Smooth muscle cell (in vitro differentiated cells): ENCODE measurements at regions not wholly inside any gene's neighbourhood (a gene's known extent, or its start where the extent isn't known, plus 50 kb on each side); places are given as distances from the start of the nearest gene placed in this dataset.

ENCODE experiments used
- DNase-seq: peaks from one replicate; lab custom pipeline; 2025; ENCODE audit not compliant: unreplicated experiment; lab: John Stamatoyannopoulos, UW
- H2AFZ ChIP-seq: fragments of 200-600 bp; sonication (generic); 2 replicates; pipeline ENCODE4 v1.6.0; 2016; ENCODE audit warnings: antibody characterized with exemption, low read depth, mild to moderate bottlenecking
- H3F3A ChIP-seq: fragments of 200-600 bp; sonication (generic); 2 replicates; pipeline ENCODE4 v1.6.0; 2017; ENCODE audit warnings: antibody characterized with exemption, low read depth
- H3K27ac ChIP-seq: fragments of 200-600 bp; sonication (generic); 2 replicates; pipeline ENCODE4 v1.5.1; 2016; ENCODE audit warnings: low read depth, mild to moderate bottlenecking
- H3K27me3 ChIP-seq: fragments of 200-600 bp; sonication (generic); 2 replicates; pipeline ENCODE4 v1.6.1; 2016; ENCODE audit warnings: low read depth, mild to moderate bottlenecking
- H3K36me3 ChIP-seq: fragments of 200-600 bp; sonication (generic); 2 replicates; pipeline ENCODE4 v1.5.1; 2016; ENCODE audit warnings: low read depth
- H3K4me1 ChIP-seq: fragments of 200-600 bp; sonication (generic); 2 replicates; pipeline ENCODE4 v1.5.1; 2016; ENCODE audit warnings: low read depth
- H3K4me2 ChIP-seq: fragments of 200-600 bp; sonication (generic); 2 replicates; pipeline ENCODE4 v1.6.0; 2016; ENCODE audit warnings: mild to moderate bottlenecking
- H3K4me3 ChIP-seq: fragments of 200-600 bp; sonication (generic); 2 replicates; pipeline ENCODE4 v1.5.1; 2016; ENCODE audit warnings: mild to moderate bottlenecking
- H3K79me2 ChIP-seq: fragments of 200-600 bp; sonication (generic); 2 replicates; pipeline ENCODE4 v1.6.0; 2016; ENCODE audit warnings: low read depth, mild to moderate bottlenecking
- H3K9ac ChIP-seq: fragments of 200-600 bp; sonication (generic); 2 replicates; pipeline ENCODE4 v1.6.0; 2016; ENCODE audit warnings: low read depth
- H3K9me3 ChIP-seq: fragments of 200-600 bp; sonication (generic); replicated peaks from 2 replicates; pipeline ENCODE4 v1.5.1; 2016; ENCODE audit warnings: low read depth
- H4K20me1 ChIP-seq: fragments of 200-600 bp; sonication (generic); 2 replicates; pipeline ENCODE4 v1.6.0; 2016; ENCODE audit warnings: low read depth
- CTCF ChIP-seq: fragments of 200-600 bp; sonication (generic); IDR thresholded peaks from 2 replicates; pipeline ENCODE4 v1.5.1; 2017; ENCODE audit warnings: borderline replicate concordance, mild to moderate bottlenecking, antibody characterized with exemption; ENCODE audit not compliant: insufficient read depth, poor library complexity, severe bottlenecking
- WGBS: methylation state at CpG from one replicate; pipeline ENCODE4 v1.1.7; 2016; ENCODE audit warnings: low lambda C conversion rate; 5-methylcytosine and 5-hydroxymethylcytosine counted together

GRCh38 chr1:82844911-82845827 lies 1044.4 kb downstream of the ADGRL2 start:
- H3K27me3 ChIP-seq: no peaks in the 10 kb centered on the region
- H3K27ac ChIP-seq: no peak overlapping the region
- H3K4me3 ChIP-seq: no peak overlapping the region
- TF ChIP-seq CTCF: no peak
- WGBS: 75% methylated on average over 4 of the region's 4 CpGs
- no peaks in the 10 kb centered on the region for H3F3A ChIP-seq
- no peaks in the 10 kb centered on the region for H3K36me3 ChIP-seq
- H3K9ac ChIP-seq: no peak overlapping the region
- no peaks in the 10 kb centered on the region for H4K20me1 ChIP-seq
- no peak overlapping the region for H2AFZ ChIP-seq
- no peaks in the 10 kb centered on the region for H3K79me2 ChIP-seq
- DNase-seq: no peak
- peaks cover 22% of the 10 kb centered on the region for H3K4me1 ChIP-seq
- no peak overlapping the region for H3K4me2 ChIP-seq
- H3K9me3 ChIP-seq: no peaks in the 10 kb centered on the region

- H3K36me3 ChIP-seq: no peaks in the 10 kb centered on the region
- no peak overlapping the region for H3K27ac ChIP-seq
- no peak for DNase-seq
- H3K9ac ChIP-seq: no peak overlapping the region
- no peak overlapping the region for H2AFZ ChIP-seq
- no peaks in the 10 kb centered on the region for H4K20me1 ChIP-seq
- no peak overlapping the region for H3K4me3 ChIP-seq
- H3F3A ChIP-seq: no peaks in the 10 kb centered on the region
- 96% methylated on average over 2 of the region's 2 CpGs for WGBS
- no peaks in the 10 kb centered on the region for H3K9me3 ChIP-seq
- peaks cover 22% of the 10 kb centered on the region for H3K4me1 ChIP-seq
- no peak overlapping the region for H3K4me2 ChIP-seq
- no peaks in the 10 kb centered on the region for H3K79me2 ChIP-seq
- TF ChIP-seq CTCF: no peak
- H3K27me3 ChIP-seq: no peaks in the 10 kb centered on the region
These were observed 1043.7 kb downstream of the ADGRL2 start for GRCh38 chr1:82844447-82844846.

GRCh38 chr1:82843876-82844275 lies 1043.1 kb downstream of the ADGRL2 start:
- WGBS: 92% methylated on average over 10 of the region's 10 CpGs
- H3K4me1 ChIP-seq: peaks cover 22% of the 10 kb centered on the region
- H3K9me3 ChIP-seq: no peaks in the 10 kb centered on the region

More at GRCh38 chr1:82843876-82844275, 1043.1 kb downstream of the ADGRL2 start:
- Histone ChIP-seq H3K9ac (no peak overlapping the region), H3K4me2 (no peak overlapping the region), H3K27ac (no peak overlapping the region), H3K36me3 (no peaks in the 10 kb centered on the region), H3K4me3 (no peak overlapping the region), H3F3A (no peaks in the 10 kb centered on the region), H2AFZ (no peak overlapping the region), H3K27me3 (no peaks in the 10 kb centered on the region), H4K20me1 (no peaks in the 10 kb centered on the region), H3K79me2 (no peaks in the 10 kb centered on the region)
- DNase-seq: no peak
- TF ChIP-seq CTCF: no peak
